HCT116 (cell line): ENCODE measurements at regions not wholly inside any gene's neighbourhood (a gene's known extent, or its start where the extent isn't known, plus 50 kb on each side); places are given as distances from the start of the nearest gene placed in this dataset.

ENCODE experiments used
- ATAC-seq: fragments of 200-7000 bp; cut with Tn5 transposase; 2 replicates; pipeline ENCODE4 v1.9.1; 2020; ENCODE audit warnings: mild to moderate bottlenecking, moderate library complexity
- BruUV-seq: library from RNA; stranded (reverse); fragments of 400-500 nt; replicated peaks from 2 replicates; lab custom pipeline; 2021; lab: Mats Ljungman, UMichigan
- CTCF ChIA-PET: fragments of 300-600 bp; sonication (Branson Sonifier 250); formaldehyde crosslinking; loops from one replicate; lab custom pipeline; 2021; ENCODE audit warnings: antibody characterized with exemption; lab: Charles Lee
- POLR2A ChIA-PET: fragments of 300-600, 350-600 bp; sonication (Branson Sonifier 250); formaldehyde crosslinking; loops from one replicate; lab custom pipeline; 2021; ENCODE audit warnings: antibody characterized with exemption; lab: Charles Lee
- RAD21 ChIA-PET, 2 experiments: fragments of 300-600 bp; sonication (Branson Sonifier 250); formaldehyde crosslinking; loops; one replicate each; lab custom pipeline; 2023; ENCODE audit warnings: low total read pairs in 2 of 2; ENCODE audit not compliant: uncharacterized antibody in 2 of 2, unreplicated experiment in 2 of 2, low non-redundant PET in 1 of 2; lab: Charles Lee
- DNase-seq: peaks from one replicate; pipeline ENCODE4 v3.0.0-alpha.2; 2010; ENCODE audit warnings: low read depth, low spot score
- H2AFZ ChIP-seq: fragments of 200-600 bp; shearing (Covaris generic), sonication (generic); 2 replicates; pipeline ENCODE4 v1.6.1; 2017; ENCODE audit warnings: low read depth, mixed run types, mixed read lengths, antibody characterized with exemption, low read length; ENCODE audit not compliant: poor library complexity, severe bottlenecking
- H3K27ac ChIP-seq: 2 replicates; pipeline ENCODE4 v1.5.1; 2012; ENCODE audit warnings: low read depth, low read length
- H3K27me3 ChIP-seq: fragments of 200-600 bp; sonication (generic); 2 replicates; pipeline ENCODE4 v1.6.1; 2016; ENCODE audit warnings: mixed run types, low read length, mixed read lengths; ENCODE audit not compliant: insufficient read depth
- H3K36me3 ChIP-seq, 2 experiments: fragments of 200-500 bp in 1 of 2; fragments of 200-600 bp in 1 of 2; sonication (Bioruptor generic) in 1 of 2; sonication (generic) in 1 of 2; 2 replicates each; pipeline versions ENCODE4 v1.5.1 to v1.6.1; 2014 to 2016; ENCODE audit warnings: low read length in 2 of 2, inconsistent platforms in 1 of 2, mixed read lengths in 1 of 2, mixed run types in 1 of 2; ENCODE audit not compliant: insufficient read depth in 2 of 2, control insufficient read depth in 1 of 2
- H3K4me1 ChIP-seq, 2 experiments: fragments of 200-600 bp in 1 of 2; sonication (generic) in 1 of 2; 2 replicates each; pipeline versions ENCODE4 v1.5.1 to v1.6.1; 2012 to 2017; ENCODE audit warnings: low read length in 2 of 2, inconsistent platforms in 1 of 2, mild to moderate bottlenecking in 1 of 2, mixed read lengths in 1 of 2, mixed run types in 1 of 2, moderate library complexity in 1 of 2; ENCODE audit not compliant: insufficient read depth in 2 of 2, control insufficient read depth in 1 of 2
- H3K4me2 ChIP-seq: fragments of 200-600 bp; sonication (generic); 2 replicates; pipeline ENCODE4 v1.6.1; 2017; ENCODE audit warnings: mixed run types, low read length, mixed read lengths
- H3K4me3 ChIP-seq, 2 experiments: fragments of 200-600 bp in 1 of 2; sonication (generic) in 1 of 2; replicated peaks in 1 of 2; 2 replicates each; pipeline ENCODE4 v1.5.1; 2011 to 2016; ENCODE audit warnings: low read length in 2 of 2, control low read depth in 1 of 2, low read depth in 1 of 2, mild to moderate bottlenecking in 1 of 2, mixed read lengths in 1 of 2, mixed run types in 1 of 2
- H3K79me2 ChIP-seq: fragments of 200-600 bp; sonication (generic); 2 replicates; pipeline ENCODE4 v1.6.1; 2017; ENCODE audit warnings: mild to moderate bottlenecking, mixed run types, low read length, moderate library complexity, mixed read lengths; ENCODE audit not compliant: insufficient read depth
- H3K9ac ChIP-seq: fragments of 200-600 bp; sonication (generic); 2 replicates; pipeline ENCODE4 v1.6.1; 2016; ENCODE audit warnings: low read length, mixed read lengths
- H3K9me2 ChIP-seq: fragments of 200-600 bp; sonication (generic), shearing (Covaris generic); 2 replicates; pipeline ENCODE4 v1.6.1; 2017; ENCODE audit warnings: mixed run types, mild to moderate bottlenecking, moderate library complexity; ENCODE audit not compliant: insufficient read depth
- H3K9me3 ChIP-seq, 2 experiments: fragments of 200-500 bp in 1 of 2; fragments of 200-600 bp in 1 of 2; sonication (Bioruptor generic) in 1 of 2; sonication (generic) in 1 of 2; 2 replicates each; pipeline ENCODE4 v1.6.1; 2014 to 2017; ENCODE audit warnings: low read length in 2 of 2, mixed read lengths in 2 of 2, inconsistent platforms in 1 of 2, low read depth in 1 of 2, mild to moderate bottlenecking in 1 of 2, mixed run types in 1 of 2, moderate library complexity in 1 of 2; ENCODE audit not compliant: control insufficient read depth in 1 of 2, insufficient read depth in 1 of 2
- H4K20me1 ChIP-seq: fragments of 200-600 bp; sonication (generic), shearing (Covaris generic); 2 replicates; pipeline ENCODE4 v1.6.1; 2017; ENCODE audit warnings: mixed run types, mild to moderate bottlenecking, moderate library complexity; ENCODE audit not compliant: insufficient read depth
- CBX3 ChIP-seq: IDR thresholded peaks from 2 replicates; pipeline ENCODE4 v1.6.1; 2012; ENCODE audit warnings: low read depth
- CEBPB ChIP-seq: IDR thresholded peaks from 2 replicates; pipeline ENCODE4 v1.6.1; 2012; ENCODE audit warnings: low read depth
- EGR1 ChIP-seq: IDR thresholded peaks from 2 replicates; pipeline ENCODE4 v1.6.1; 2012; ENCODE audit warnings: low read depth
- ELF1 ChIP-seq: IDR thresholded peaks from 2 replicates; pipeline ENCODE4 v1.6.1; 2012; ENCODE audit warnings: low read depth, borderline replicate concordance
- EZH2 ChIP-seq: fragments of 200-600 bp; sonication (generic); IDR thresholded peaks from 2 replicates; pipeline ENCODE4 v1.6.1; 2017; ENCODE audit warnings: antibody characterized with exemption, mixed run types
- EZH2phosphoT487 ChIP-seq: fragments of 200-600 bp; IDR thresholded peaks from 2 replicates; pipeline ENCODE4 v1.6.1; 2018; ENCODE audit warnings: antibody characterized with exemption, borderline replicate concordance
- FOSL1 ChIP-seq: IDR thresholded peaks from 2 replicates; pipeline ENCODE4 v1.6.1; 2012; ENCODE audit warnings: low read depth
- JUND ChIP-seq: IDR thresholded peaks from 2 replicates; pipeline ENCODE4 v1.6.1; 2012
- POLR2AphosphoS5 ChIP-seq: IDR thresholded peaks from 2 replicates; pipeline ENCODE4 v1.6.1; 2011; ENCODE audit warnings: mild to moderate bottlenecking, low read depth, low read length, moderate library complexity
- RAD21 ChIP-seq: IDR thresholded peaks from 2 replicates; pipeline ENCODE4 v1.6.1; 2012; ENCODE audit warnings: low read depth, mild to moderate bottlenecking
- SP1 ChIP-seq: IDR thresholded peaks from 2 replicates; pipeline ENCODE4 v1.6.1; 2012; ENCODE audit warnings: low read depth
- TCF7L2 ChIP-seq: IDR thresholded peaks from 2 replicates; pipeline ENCODE4 v1.7.0; 2011; ENCODE audit warnings: borderline replicate concordance, inconsistent platforms; ENCODE audit not compliant: insufficient read depth, insufficient read length; ENCODE audit errors: extremely low read depth
- YY1 ChIP-seq: IDR thresholded peaks from 2 replicates; pipeline ENCODE4 v1.6.1; 2011; ENCODE audit warnings: low read length, low read depth, moderate library complexity, mild to moderate bottlenecking; ENCODE audit not compliant: insufficient replicate concordance; ENCODE audit errors: extremely low read depth
- ZNF274 ChIP-seq: fragments of 200-500 bp; sonication (Bioruptor generic); IDR thresholded peaks from 2 replicates; pipeline ENCODE4 v1.6.1; 2014; ENCODE audit warnings: mild to moderate bottlenecking, low read depth, low read length, inconsistent platforms
- intact Hi-C: fragments of 100-400 bp; cut with micrococcal nuclease; formaldehyde crosslinking; loops from 2 replicates; pipeline ENCODE4 v1.10.0; 2022
- TF ChIP-seq, protein P1 (sequence below), 3 experiments: fragments of 200-600 bp in 1 of 3; sonication (generic) in 1 of 3; IDR thresholded peaks in 2 of 3; conservative IDR thresholded peaks in 1 of 3; 2 replicates each; pipeline ENCODE4 v1.5.1; 2012 to 2017; ENCODE audit warnings: low read depth in 2 of 3, low read length in 2 of 3, antibody characterized with exemption in 1 of 3, borderline replicate concordance in 1 of 3, control low read depth in 1 of 3, mild to moderate bottlenecking in 1 of 3, mixed read lengths in 1 of 3, mixed run types in 1 of 3, moderate library complexity in 1 of 3; ENCODE audit not compliant: insufficient read depth in 1 of 3
- TF ChIP-seq, protein P2 (sequence below): IDR thresholded peaks from 2 replicates; pipeline ENCODE4 v1.6.1; 2012
- TF ChIP-seq, protein P3 (sequence below): IDR thresholded peaks from 2 replicates; pipeline ENCODE4 v1.6.1; 2012

- TF ChIP-seq, protein P1, sequence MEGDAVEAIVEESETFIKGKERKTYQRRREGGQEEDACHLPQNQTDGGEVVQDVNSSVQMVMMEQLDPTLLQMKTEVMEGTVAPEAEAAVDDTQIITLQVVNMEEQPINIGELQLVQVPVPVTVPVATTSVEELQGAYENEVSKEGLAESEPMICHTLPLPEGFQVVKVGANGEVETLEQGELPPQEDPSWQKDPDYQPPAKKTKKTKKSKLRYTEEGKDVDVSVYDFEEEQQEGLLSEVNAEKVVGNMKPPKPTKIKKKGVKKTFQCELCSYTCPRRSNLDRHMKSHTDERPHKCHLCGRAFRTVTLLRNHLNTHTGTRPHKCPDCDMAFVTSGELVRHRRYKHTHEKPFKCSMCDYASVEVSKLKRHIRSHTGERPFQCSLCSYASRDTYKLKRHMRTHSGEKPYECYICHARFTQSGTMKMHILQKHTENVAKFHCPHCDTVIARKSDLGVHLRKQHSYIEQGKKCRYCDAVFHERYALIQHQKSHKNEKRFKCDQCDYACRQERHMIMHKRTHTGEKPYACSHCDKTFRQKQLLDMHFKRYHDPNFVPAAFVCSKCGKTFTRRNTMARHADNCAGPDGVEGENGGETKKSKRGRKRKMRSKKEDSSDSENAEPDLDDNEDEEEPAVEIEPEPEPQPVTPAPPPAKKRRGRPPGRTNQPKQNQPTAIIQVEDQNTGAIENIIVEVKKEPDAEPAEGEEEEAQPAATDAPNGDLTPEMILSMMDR (IDR thresholded peaks at IDR 0.05 in 2 of 3, conservative IDR thresholded peaks at IDR 0.05 in 1 of 3; ENCODE audit: borderline replicate concordance in 1 of 3, insufficient read depth in 1 of 3, low read depth in 2 of 3, low read length in 2 of 3): no peak
- no peak for TF ChIP-seq ELF1
- TF ChIP-seq, protein P2, sequence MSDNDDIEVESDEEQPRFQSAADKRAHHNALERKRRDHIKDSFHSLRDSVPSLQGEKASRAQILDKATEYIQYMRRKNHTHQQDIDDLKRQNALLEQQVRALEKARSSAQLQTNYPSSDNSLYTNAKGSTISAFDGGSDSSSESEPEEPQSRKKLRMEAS: no peak
- no peak for TF ChIP-seq JUND
- TF ChIP-seq ZNF274: no peak
- no peak for TF ChIP-seq TCF7L2
- no peak for TF ChIP-seq EGR1
- TF ChIP-seq YY1: no peak
Measured at GRCh38 chr7:113199841-113200240, 81.5 kb upstream of the SMIM30 start (continued).

- Histone ChIP-seq H4K20me1 (no peaks in the 10 kb centered on the region), H3K27ac (no peak overlapping the region), H3K9me2 (no peaks in the 10 kb centered on the region), H3K4me1 (0 out of 4 replicates have a peak, but pooled peaks cover 0 to 3% of the 10 kb centered on the region in 2 experiments), H3K9ac (no peak overlapping the region), H3K4me2 (no peak overlapping the region), H3K36me3 (no peaks in the 10 kb centered on the region), H3K4me3 (no peak overlapping the region), H3K9me3 (no peaks in the 10 kb centered on the region), H2AFZ (no peak overlapping the region), H3K27me3 (no peaks in the 10 kb centered on the region), H3K79me2 (no peaks in the 10 kb centered on the region)
- POLR2A ChIA-PET: no interaction called here
- intact Hi-C loops: no loop called here
- no TSS peak for BruUV-seq
- RAD21 ChIA-PET: no interaction called here
- CTCF ChIA-PET: interaction anchor here (1.0 kb wide), 1 partner anchor 40 kb away, joined by 5 read pairs; no protein-coding TSS in a partner anchor
- DNase-seq: no peak
- no peak for ATAC-seq
- TF ChIP-seq, protein P2: no peak
- TF ChIP-seq, protein P1 (IDR thresholded peaks at IDR 0.05 in 2 of 3, conservative IDR thresholded peaks at IDR 0.05 in 1 of 3; ENCODE audit: borderline replicate concordance in 1 of 3, insufficient read depth in 1 of 3, low read depth in 2 of 3, low read length in 2 of 3): no peak
- no peak for TF ChIP-seq POLR2AphosphoS5
- TF ChIP-seq EZH2phosphoT487: no peak
- no peak for TF ChIP-seq ZNF274
- no peak for TF ChIP-seq CEBPB
- no peak for TF ChIP-seq CBX3
- TF ChIP-seq FOSL1: no peak
- TF ChIP-seq, protein P3, sequence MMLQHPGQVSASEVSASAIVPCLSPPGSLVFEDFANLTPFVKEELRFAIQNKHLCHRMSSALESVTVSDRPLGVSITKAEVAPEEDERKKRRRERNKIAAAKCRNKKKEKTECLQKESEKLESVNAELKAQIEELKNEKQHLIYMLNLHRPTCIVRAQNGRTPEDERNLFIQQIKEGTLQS: no peak
- no peak for TF ChIP-seq SP1
- no peak for TF ChIP-seq EZH2
- TF ChIP-seq RAD21: no peak
- no peak for TF ChIP-seq ELF1
Measured at GRCh38 chr7:113199136-113199535, 80.8 kb upstream of the SMIM30 start.
